Panc1 (cell line): ENCODE measurements at regions not wholly inside any gene's neighbourhood (a gene's known extent, or its start where the extent isn't known, plus 50 kb on each side); places are given as distances from the start of the nearest gene placed in this dataset.

Source experiments
- ATAC-seq: fragments of 200-7000 bp; cut with Tn5 transposase; 2 replicates; pipeline ENCODE4 v1.9.1; 2020; ENCODE audit warnings: mild to moderate bottlenecking, moderate library complexity
- BruUV-seq: library from RNA; stranded (reverse); fragments of 400-500 nt; replicated peaks from 2 replicates; lab custom pipeline; 2021; lab: Mats Ljungman, UMichigan
- CTCF ChIA-PET: fragments of 300-600 bp; sonication (Branson Sonifier 250); formaldehyde crosslinking; loops from one replicate; lab custom pipeline; 2022; ENCODE audit warnings: antibody characterized with exemption; lab: Charles Lee
- POLR2A ChIA-PET: fragments of 300-600 bp; sonication (Branson Sonifier 250); formaldehyde crosslinking; loops from one replicate; lab custom pipeline; 2022; ENCODE audit warnings: antibody characterized with exemption; lab: Charles Lee
- DNase-seq: peaks from one replicate; pipeline ENCODE4 v3.0.0-alpha.2; 2010; ENCODE audit warnings: low read depth, low spot score
- H3K27ac ChIP-seq: 2 replicates; pipeline ENCODE4 v1.5.1; 2011; ENCODE audit warnings: mild to moderate bottlenecking, low read length, inconsistent platforms
- H3K27me3 ChIP-seq: fragments of 200-500 bp; sonication (Bioruptor generic); 2 replicates; pipeline ENCODE4 v1.6.0; 2014; ENCODE audit warnings: low read length, inconsistent platforms; ENCODE audit not compliant: control insufficient read depth, insufficient read depth
- H3K36me3 ChIP-seq: fragments of 200-500 bp; sonication (Bioruptor generic); 2 replicates; pipeline ENCODE4 v1.5.1; 2014; ENCODE audit warnings: inconsistent platforms, mild to moderate bottlenecking, low read length, moderate library complexity; ENCODE audit not compliant: control insufficient read depth, insufficient read depth
- H3K4me1 ChIP-seq: 2 replicates; pipeline ENCODE4 v1.5.1; 2011; ENCODE audit warnings: inconsistent platforms, mild to moderate bottlenecking, low read length, moderate library complexity; ENCODE audit not compliant: control insufficient read depth, insufficient read depth
- H3K4me3 ChIP-seq, 2 experiments: 2 replicates each; pipeline ENCODE4 v1.5.1; 2011 to 2012; ENCODE audit warnings: low read depth in 2 of 2, low read length in 2 of 2, mild to moderate bottlenecking in 2 of 2, inconsistent platforms in 1 of 2, moderate library complexity in 1 of 2
- H3K9me3 ChIP-seq: fragments of 200-500 bp; sonication (Bioruptor generic); 2 replicates; pipeline ENCODE4 v1.5.1; 2014; ENCODE audit warnings: low read depth, mild to moderate bottlenecking, inconsistent platforms, low read length, moderate library complexity; ENCODE audit not compliant: control insufficient read depth, insufficient read depth
- CTCF ChIP-seq: fragments of 450-650 bp; IDR thresholded peaks from 2 replicates; pipeline ENCODE4 v1.5.1; 2017; ENCODE audit warnings: mild to moderate bottlenecking
- POLR2AphosphoS5 ChIP-seq: IDR thresholded peaks from 2 replicates; pipeline ENCODE4 v1.6.1; 2012; ENCODE audit warnings: mild to moderate bottlenecking, low read depth, low read length, moderate library complexity
- REST ChIP-seq, 2 experiments: IDR thresholded peaks; 2 replicates each; pipeline ENCODE4 v1.6.1; 2011 to 2012; ENCODE audit warnings: low read depth in 2 of 2, control low read depth in 1 of 2, low read length in 1 of 2, mild to moderate bottlenecking in 1 of 2, moderate library complexity in 1 of 2; ENCODE audit not compliant: insufficient read depth in 1 of 2
- SIN3A ChIP-seq: IDR thresholded peaks from 2 replicates; pipeline ENCODE4 v1.6.1; 2012; ENCODE audit warnings: low read depth, mild to moderate bottlenecking, low read length, moderate library complexity, borderline replicate concordance; ENCODE audit not compliant: insufficient read depth
- TCF7L2 ChIP-seq: IDR thresholded peaks from 2 replicates; pipeline ENCODE4 v1.6.1; 2011; ENCODE audit warnings: mild to moderate bottlenecking, low read depth, low read length, inconsistent platforms
- in situ Hi-C: cut with HindIII; loops from 2 replicates; pipeline ENCODE4 v1.10.0; 2016; ENCODE audit warnings: low sequenced_read_pairs, low pct_unique_long_range_greater_than_20kb
- intact Hi-C: fragments of 100-400 bp; cut with micrococcal nuclease; formaldehyde crosslinking; loops from one replicate; pipeline ENCODE4 v1.10.0; 2022; ENCODE audit not compliant: unreplicated experiment

GRCh38 chr4:38275331-38276100 is 315.3 kb downstream of the PTTG2 start:
- no peak for TF ChIP-seq TCF7L2
- TF ChIP-seq POLR2AphosphoS5 = no peak
- no peak for TF ChIP-seq REST (IDR thresholded peaks at IDR 0.05; ENCODE audit: insufficient read depth in 1 of 2, low read depth in 2 of 2, low read length in 1 of 2)
- TF ChIP-seq CTCF = no peak
- no peak for TF ChIP-seq SIN3A
- in situ Hi-C loops (no loop called here), intact Hi-C loops (no loop called here)
- no peaks in the 10 kb centered on the region for H3K4me1 ChIP-seq
- DNase-seq (no peak), ATAC-seq (no peak)
- H3K4me3 ChIP-seq = no peak overlapping the region
- BruUV-seq = no TSS peak
- no peak overlapping the region for H3K27ac ChIP-seq
- H3K36me3 ChIP-seq = no peaks in the 10 kb centered on the region
- ChIA-PET POLR2A (interaction anchor here (0.7 kb wide), 1 partner anchor 122 kb away, joined by 3 read pairs; no protein-coding TSS in a partner anchor), CTCF (no interaction called here)
- no peaks in the 10 kb centered on the region for H3K27me3 ChIP-seq
- H3K9me3 ChIP-seq = no peaks in the 10 kb centered on the region

DNA sequence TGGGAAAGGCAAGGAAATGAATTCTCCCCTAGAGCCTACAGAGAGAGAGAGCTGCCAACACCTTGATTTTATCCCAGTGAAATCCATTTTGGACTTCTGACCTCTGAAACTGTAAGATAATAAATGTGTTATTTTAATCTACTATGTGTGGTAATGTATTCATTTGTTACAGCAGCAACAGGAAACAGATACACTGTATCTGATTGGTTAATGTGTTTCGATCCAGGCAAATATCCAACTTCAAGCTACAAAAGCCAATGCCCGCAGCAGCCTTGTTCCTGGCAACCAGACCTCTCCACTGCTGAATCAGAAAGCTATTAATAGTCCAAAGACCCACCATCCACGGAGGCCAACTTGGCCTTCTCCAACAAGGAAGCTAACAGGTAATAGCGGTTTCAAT is 318.1 kb downstream of the PTTG2 start:
- Histone ChIP-seq H3K9me3 (no peaks in the 10 kb centered on the region), H3K27ac (no peak overlapping the region), H3K36me3 (no peaks in the 10 kb centered on the region), H3K4me3 (no peak overlapping the region), H3K4me1 (no peaks in the 10 kb centered on the region), H3K27me3 (no peaks in the 10 kb centered on the region)
- CTCF ChIA-PET = no interaction called here
- no TSS peak for BruUV-seq
- in situ Hi-C loops (no loop called here), intact Hi-C loops (no loop called here)
- DNase-seq = no peak
- no peak for ATAC-seq
- POLR2A ChIA-PET = no interaction called here
- TF ChIP-seq CTCF (no peak), POLR2AphosphoS5 (no peak), TCF7L2 (no peak), REST (IDR thresholded peaks at IDR 0.05; ENCODE audit: insufficient read depth in 1 of 2, low read depth in 2 of 2, low read length in 1 of 2) (no peak)
